GM12878 (cell line): ENCODE measurements at regions not wholly inside any gene's neighbourhood (a gene's known extent, or its start where the extent isn't known, plus 50 kb on each side); places are given as distances from the start of the nearest gene placed in this dataset.

Experiments
- ATF3 ChIP-seq: IDR thresholded peaks from 2 replicates; pipeline ENCODE4 v1.6.1; 2011; ENCODE audit warnings: low read depth, mild to moderate bottlenecking, low read length, moderate library complexity, borderline replicate concordance; ENCODE audit errors: extremely low read depth
- CHD2 ChIP-seq: IDR thresholded peaks from 2 replicates; pipeline ENCODE4 v1.6.1; 2011; ENCODE audit warnings: low read depth, low read length, improper control_type of control experiment, borderline replicate concordance
- GATAD2B ChIP-seq: fragments of 450-650 bp; conservative IDR thresholded peaks from 2 replicates; pipeline ENCODE4 v1.6.1; 2017; ENCODE audit warnings: low read depth, mild to moderate bottlenecking, moderate library complexity
- HDAC2 ChIP-seq: fragments of 200-600 bp; sonication (generic); IDR thresholded peaks from 2 replicates; pipeline ENCODE4 v1.6.1; 2017
- NR2C1 ChIP-seq: fragments of 450-650 bp; IDR thresholded peaks from 2 replicates; pipeline ENCODE4 v1.6.1; 2017; ENCODE audit warnings: antibody characterized with exemption, mild to moderate bottlenecking, moderate library complexity
- PBX3 ChIP-seq: IDR thresholded peaks from 2 replicates; pipeline ENCODE4 v1.6.1; 2011; ENCODE audit warnings: mild to moderate bottlenecking, low read depth, low read length, moderate library complexity; ENCODE audit not compliant: insufficient replicate concordance
- TF ChIP-seq, protein P1 (sequence below): fragments of 450-650 bp; IDR thresholded peaks from 2 replicates; pipeline ENCODE4 v1.6.1; 2014; ENCODE audit warnings: mild to moderate bottlenecking
- TF ChIP-seq, protein P2 (sequence below): fragments of 450-650 bp; IDR thresholded peaks from 2 replicates; pipeline ENCODE4 v1.6.1; 2017; ENCODE audit warnings: mild to moderate bottlenecking, moderate library complexity

DNA sequence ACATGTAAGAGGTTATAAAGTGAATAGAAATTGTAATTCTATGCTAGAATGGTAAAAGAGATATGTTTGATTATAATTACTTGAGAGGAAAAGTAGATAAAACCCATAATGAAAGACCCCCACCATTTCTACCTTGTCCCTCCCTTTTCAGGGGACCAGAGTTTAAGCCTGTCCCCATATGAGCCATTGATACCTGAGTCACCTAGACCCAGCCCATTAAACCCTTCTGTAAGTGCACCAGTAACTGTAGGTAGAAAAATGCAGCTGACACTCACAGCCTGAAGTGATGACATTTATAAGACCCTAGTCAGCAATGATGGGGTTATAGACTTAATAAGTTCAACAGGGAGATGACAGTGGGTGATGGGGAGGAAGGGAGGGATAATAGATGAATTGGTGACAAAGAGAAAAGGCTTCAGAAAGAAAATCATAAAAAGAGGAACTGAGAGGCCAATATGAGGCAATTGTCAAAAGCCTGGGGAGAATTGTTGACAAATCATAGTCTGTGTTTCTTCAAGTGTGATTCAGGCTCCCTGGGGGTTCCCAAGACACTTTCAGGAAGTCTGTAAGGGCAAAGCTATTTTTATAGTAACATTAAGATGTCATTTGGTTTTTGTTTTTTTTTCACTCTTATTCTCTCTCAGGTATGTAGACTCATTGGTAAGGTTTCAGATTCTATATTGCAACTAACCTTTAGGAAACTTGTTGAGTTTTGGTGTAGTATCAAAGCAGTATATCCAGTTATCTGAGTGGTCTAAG, 544.2 kb downstream of the SATB2 start (continued):
- TF ChIP-seq GATAD2B (peak; percentile 72; the same call in 1 of the 2 replicates), ATF3 (no peak), PBX3 (no peak), NR2C1 (no peak), CHD2 (peak; percentile 88), HDAC2 (no peak)
- TF ChIP-seq, protein P1, sequence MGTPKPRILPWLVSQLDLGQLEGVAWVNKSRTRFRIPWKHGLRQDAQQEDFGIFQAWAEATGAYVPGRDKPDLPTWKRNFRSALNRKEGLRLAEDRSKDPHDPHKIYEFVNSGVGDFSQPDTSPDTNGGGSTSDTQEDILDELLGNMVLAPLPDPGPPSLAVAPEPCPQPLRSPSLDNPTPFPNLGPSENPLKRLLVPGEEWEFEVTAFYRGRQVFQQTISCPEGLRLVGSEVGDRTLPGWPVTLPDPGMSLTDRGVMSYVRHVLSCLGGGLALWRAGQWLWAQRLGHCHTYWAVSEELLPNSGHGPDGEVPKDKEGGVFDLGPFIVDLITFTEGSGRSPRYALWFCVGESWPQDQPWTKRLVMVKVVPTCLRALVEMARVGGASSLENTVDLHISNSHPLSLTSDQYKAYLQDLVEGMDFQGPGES: no peak
- TF ChIP-seq, protein P2, sequence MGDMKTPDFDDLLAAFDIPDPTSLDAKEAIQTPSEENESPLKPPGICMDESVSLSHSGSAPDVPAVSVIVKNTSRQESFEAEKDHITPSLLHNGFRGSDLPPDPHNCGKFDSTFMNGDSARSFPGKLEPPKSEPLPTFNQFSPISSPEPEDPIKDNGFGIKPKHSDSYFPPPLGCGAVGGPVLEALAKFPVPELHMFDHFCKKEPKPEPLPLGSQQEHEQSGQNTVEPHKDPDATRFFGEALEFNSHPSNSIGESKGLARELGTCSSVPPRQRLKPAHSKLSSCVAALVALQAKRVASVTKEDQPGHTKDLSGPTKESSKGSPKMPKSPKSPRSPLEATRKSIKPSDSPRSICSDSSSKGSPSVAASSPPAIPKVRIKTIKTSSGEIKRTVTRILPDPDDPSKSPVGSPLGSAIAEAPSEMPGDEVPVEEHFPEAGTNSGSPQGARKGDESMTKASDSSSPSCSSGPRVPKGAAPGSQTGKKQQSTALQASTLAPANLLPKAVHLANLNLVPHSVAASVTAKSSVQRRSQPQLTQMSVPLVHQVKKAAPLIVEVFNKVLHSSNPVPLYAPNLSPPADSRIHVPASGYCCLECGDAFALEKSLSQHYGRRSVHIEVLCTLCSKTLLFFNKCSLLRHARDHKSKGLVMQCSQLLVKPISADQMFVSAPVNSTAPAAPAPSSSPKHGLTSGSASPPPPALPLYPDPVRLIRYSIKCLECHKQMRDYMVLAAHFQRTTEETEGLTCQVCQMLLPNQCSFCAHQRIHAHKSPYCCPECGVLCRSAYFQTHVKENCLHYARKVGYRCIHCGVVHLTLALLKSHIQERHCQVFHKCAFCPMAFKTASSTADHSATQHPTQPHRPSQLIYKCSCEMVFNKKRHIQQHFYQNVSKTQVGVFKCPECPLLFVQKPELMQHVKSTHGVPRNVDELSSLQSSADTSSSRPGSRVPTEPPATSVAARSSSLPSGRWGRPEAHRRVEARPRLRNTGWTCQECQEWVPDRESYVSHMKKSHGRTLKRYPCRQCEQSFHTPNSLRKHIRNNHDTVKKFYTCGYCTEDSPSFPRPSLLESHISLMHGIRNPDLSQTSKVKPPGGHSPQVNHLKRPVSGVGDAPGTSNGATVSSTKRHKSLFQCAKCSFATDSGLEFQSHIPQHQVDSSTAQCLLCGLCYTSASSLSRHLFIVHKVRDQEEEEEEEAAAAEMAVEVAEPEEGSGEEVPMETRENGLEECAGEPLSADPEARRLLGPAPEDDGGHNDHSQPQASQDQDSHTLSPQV: no peak
